Astrocyte (in vitro differentiated cells and primary cell): ENCODE measurements at regions not wholly inside any gene's neighbourhood (a gene's known extent, or its start where the extent isn't known, plus 50 kb on each side); places are given as distances from the start of the nearest gene placed in this dataset.

ENCODE experiments used
- CTCF ChIP-seq: IDR thresholded peaks from 2 replicates; pipeline ENCODE4 v1.5.1; 2011; ENCODE audit warnings: low read depth, mild to moderate bottlenecking, inconsistent platforms, low read length, moderate library complexity; ENCODE audit not compliant: insufficient read depth
- EZH2 ChIP-seq: IDR thresholded peaks from 2 replicates; pipeline ENCODE4 v1.6.1; 2012; ENCODE audit warnings: mild to moderate bottlenecking, low read length, inconsistent platforms; ENCODE audit not compliant: insufficient read depth

- TF ChIP-seq CTCF (no peak), EZH2 (no peak)
Measured at GRCh38 chr5:175257128-175257846, 186.7 kb downstream of the DRD1 start.
